LNCAP (cell line): ENCODE measurements at regions not wholly inside any gene's neighbourhood (a gene's known extent, or its start where the extent isn't known, plus 50 kb on each side); places are given as distances from the start of the nearest gene placed in this dataset.

Source experiments
- CTCF ChIP-seq: fragments of 450-650 bp; IDR thresholded peaks from 2 replicates; pipeline ENCODE4 v1.5.1; 2017; ENCODE audit warnings: mild to moderate bottlenecking

GRCh38 chrX:141405486-141405852, 163.2 kb upstream of the SPANXC start:
- TF ChIP-seq CTCF, result no peak

GRCh38 chrX:141402897-141403610, 160.7 kb upstream of the SPANXC start:
- TF ChIP-seq CTCF, result no peak

GRCh38 chrX:141396536-141396935, 154.2 kb upstream of the SPANXC start:
- TF ChIP-seq CTCF, result no peak

- no peak for TF ChIP-seq CTCF
These were observed 132.9 kb upstream of the SPANXC start for GRCh38 chrX:141375011-141375760.

- TF ChIP-seq CTCF, result no peak
These were observed 99.4 kb upstream of the SPANXC start for GRCh38 chrX:141341743-141342142.

- TF ChIP-seq CTCF, result no peak
These were observed 99.0 kb upstream of the SPANXC start for GRCh38 chrX:141341341-141341740.

GRCh38 chrX:141320801-141321200, 78.5 kb upstream of the SPANXC start:
- TF ChIP-seq CTCF, result no peak
